Right renal cortex interstitium (tissue), 3 donors: ENCODE measurements at regions not wholly inside any gene's neighbourhood (a gene's known extent, or its start where the extent isn't known, plus 50 kb on each side); places are given as distances from the start of the nearest gene placed in this dataset.
"Not testable (repeated sequence)": the region's sequence is repeated elsewhere in the genome, so short reads cannot be mapped to it uniquely, and the experiment has no call there.

Experiments
- DNase-seq, 3 donors: peaks; one replicate each; pipeline ENCODE4 v3.0.0-alpha.2; 2013; ENCODE audit warnings: low read depth in 3 of 3, low spot score in 2 of 3

- DNase-seq: no peak
Measured at GRCh38 chrX:47776292-47777006, 60.3 kb upstream of the ZNF81 start.

DNA sequence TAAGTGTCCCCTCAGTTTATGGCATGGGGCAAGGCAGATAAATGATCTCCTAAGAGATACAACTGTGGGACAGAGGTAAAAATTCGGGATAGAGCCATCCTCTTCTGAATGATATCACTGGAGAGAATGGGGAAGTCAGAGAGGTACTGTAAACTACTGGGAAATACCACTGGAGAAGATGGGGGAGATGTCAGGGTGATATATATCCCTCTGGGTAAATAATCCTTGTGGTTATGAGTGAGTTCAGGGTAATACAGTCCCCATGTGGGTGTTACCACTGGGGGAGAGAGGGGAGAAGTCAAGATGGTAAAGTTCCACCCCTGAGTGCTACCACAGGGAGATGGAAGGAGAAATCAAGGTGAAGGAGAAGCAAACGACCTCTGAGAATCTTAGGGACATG lies 63.9 kb upstream of the ZNF81 start:
- no peak for DNase-seq

DNA sequence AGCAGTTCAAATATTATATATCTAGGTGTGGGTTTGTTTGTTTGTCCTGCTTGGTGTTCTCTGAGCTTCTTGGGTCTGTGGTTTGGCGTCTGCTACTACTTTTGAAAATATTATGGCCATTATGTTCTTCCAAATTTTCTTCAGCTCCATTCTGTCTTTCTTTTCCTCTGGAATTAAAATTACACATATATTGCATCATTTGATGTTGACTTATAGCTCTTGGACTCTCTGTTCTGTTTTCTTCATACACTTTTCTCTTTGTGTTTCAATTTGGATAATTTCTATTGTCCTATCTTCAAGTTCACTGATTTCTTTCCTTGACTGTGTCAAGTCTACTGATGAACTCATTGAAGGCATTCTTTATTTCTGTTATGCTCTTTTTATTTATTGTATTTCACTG lies 65.2 kb upstream of the ZNF81 start:
- no peak for DNase-seq

DNA sequence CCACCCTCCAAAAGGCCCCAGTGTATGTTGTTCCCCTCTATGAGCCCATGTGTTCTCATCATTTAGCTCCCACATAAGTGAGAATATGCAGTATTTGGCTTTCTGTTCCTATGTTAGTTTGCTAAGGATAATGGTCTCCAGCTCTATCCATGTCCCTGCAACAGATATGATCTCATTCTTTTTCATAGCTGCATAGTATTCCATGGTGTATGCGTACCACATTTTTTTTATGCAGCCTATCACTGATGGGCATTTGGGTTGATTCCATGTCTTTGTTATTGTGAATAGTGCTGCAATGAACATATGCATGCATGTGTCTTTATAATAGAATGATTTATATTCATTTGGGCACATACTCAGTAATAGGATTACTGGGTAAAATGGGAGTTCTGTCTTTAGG lies 73.9 kb upstream of the ZNF81 start:
- DNase-seq: not testable (repeated sequence)

DNA sequence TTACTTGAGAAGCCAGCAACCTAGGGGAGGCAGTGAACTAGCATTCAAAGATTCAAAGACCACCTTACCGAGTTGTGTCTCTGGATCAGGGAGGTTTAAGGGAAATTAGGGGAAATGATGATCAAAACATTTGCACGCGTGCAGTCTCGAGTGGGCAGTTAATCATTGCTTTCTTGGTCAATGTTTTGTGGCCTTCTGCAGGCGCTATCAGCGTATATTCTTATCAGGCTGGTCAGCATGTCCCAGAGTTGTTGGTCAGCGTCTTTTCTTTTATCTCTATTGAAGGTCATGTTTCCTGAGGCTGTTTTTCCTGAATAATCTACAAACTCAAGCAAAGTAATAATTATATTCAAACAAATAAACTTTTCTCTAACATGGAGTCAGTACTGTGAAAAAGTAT lies 84.0 kb upstream of the ZNF81 start:
- DNase-seq: no peak

GRCh38 chrX:47751670-47752069 lies 85.0 kb upstream of the ZNF81 start:
- DNase-seq: no peak

GRCh38 chrX:47749185-47749967 lies 87.3 kb upstream of the ZNF81 start:
- DNase-seq: no peak

DNA sequence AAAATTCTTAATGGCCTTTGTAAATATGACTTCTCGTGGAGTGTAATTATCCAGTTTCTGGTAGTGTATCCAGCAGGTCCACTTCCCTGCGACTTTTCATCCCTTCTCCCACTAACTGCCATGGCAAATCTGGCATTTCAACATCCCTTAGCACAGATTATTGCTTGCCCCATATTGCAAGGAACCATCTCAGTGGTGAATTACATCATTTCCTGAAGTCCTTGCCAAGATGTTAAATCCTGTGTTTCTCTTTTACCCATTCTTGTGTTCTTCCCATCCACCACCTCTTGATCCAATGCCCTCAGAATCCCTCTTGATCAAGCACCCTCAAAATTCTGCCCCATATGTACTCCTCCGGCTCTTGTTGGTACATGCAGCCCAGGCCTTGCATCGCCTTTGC lies 88.1 kb upstream of the ZNF81 start:
- DNase-seq: no peak

DNA sequence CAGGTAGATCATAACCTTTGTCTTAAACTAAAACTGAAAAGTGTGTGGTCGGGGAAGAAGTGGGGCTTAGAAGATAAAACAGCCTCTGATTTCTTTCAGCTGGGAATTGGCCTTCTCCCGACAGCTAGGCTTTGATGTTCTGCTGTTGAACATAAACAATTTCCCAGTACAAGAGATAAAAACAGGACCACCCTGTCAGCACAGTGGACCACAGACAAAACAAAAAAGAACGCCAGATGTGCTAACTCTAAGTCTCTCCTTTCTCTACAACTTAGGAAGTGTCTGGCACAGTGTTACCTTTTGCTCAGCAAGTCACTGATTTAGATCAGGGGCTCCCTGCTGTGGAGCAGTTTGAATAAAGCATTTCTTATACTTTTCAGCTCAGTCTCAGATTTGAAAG lies 87.5 kb upstream of the UXT start:
- peak in 1 of 3 donors; percentile 8 for DNase-seq

GRCh38 chrX:47745416-47745815 lies 86.4 kb upstream of the UXT start:
- DNase-seq: no peak

DNA sequence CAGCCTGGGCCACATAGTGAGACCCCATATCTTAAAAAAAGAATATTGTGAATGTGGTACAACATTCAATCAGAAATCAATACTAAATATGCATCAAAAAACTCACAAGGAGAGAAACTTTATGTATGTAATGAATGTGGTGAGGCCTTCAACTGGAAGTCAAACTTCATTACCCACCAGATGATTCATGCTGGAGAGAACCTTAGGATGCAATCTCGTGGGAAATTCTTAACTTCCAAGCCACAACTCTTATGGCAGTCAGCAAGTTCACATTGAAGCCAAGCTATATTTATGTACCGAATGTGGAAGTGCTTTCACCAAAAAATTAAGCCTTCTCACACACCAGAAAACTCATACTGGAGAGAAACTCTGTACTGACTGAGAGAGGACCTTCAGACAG lies 84.5 kb upstream of the UXT start:
- DNase-seq: no peak

DNA sequence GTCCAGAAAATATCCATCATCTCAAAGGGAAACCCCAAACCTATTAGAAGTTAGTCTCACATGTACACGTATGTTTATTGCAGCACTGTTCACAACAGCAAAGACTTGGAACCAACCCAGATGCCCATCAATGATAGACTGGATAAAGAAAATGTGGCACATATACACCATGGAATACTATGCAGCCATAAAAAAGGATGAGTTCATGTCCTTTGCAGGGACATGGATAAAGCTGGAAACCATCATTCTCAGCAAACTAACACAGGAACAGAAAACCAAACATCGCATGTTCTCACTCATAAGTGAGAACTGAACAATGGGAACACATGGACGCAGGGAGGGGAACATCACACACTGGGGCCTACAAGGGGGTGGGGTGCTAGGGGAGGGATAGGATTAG lies 79.9 kb upstream of the UXT start:
- not testable (repeated sequence) for DNase-seq

- no peak for DNase-seq
Measured at GRCh38 chrX:47723689-47724088, 64.7 kb upstream of the UXT start.

DNA sequence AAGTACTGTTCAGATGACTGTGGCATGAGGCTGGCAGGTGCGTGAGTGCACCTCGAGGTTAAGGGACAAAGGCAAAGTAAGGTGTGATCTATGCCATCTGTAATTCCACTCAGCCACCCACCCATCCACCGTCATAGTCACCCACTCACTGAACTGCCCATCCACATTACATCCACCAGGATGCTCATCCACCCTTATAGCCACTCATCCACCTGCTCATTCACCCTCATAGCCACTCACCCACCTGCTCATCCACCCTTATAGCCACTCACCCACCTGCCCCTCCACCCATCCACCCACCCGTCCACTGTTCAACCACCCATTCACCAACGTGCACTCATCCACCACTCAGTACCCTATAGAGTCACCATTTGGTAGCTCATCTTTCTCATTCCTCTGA lies 64.1 kb upstream of the UXT start:
- DNase-seq: no peak

DNA sequence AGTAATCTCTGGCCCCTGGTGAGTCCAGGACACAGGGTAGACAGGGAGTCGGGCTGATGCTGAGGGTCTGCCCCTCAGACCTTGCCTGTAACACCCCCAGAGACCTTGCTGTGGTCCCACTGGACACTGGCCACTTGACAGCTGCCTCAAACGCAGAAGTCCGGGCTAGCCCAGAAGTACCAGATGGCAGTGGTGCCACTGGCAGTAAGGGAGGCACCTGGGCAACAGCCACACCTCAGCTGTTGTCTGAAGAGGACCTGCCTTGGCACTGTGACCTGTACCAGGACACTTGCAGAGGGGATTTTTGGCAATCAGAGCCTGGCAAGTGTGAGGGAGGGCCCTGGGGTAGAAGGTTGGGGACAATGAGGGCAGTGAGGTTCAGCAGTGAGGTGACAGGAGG lies 63.3 kb upstream of the UXT start:
- no peak for DNase-seq

DNA sequence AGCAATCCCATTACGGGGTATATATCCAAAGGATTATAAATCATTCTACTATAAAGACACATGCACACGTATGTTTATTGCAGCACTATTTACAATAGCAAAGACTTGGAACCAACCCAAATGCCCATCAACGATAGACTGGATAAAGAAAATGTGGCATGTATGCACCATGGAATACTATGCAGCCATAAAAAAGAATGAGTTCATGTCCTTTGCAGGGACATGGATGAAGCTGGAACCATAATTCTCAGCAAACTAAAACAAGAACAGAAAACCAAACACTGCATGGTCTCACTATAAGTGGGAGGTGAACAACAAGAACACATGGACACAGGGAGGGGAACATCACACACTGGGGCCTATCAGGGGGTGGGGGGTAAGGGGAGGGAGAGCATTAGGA lies 56.1 kb upstream of the UXT start:
- DNase-seq: not testable (repeated sequence)

DNA sequence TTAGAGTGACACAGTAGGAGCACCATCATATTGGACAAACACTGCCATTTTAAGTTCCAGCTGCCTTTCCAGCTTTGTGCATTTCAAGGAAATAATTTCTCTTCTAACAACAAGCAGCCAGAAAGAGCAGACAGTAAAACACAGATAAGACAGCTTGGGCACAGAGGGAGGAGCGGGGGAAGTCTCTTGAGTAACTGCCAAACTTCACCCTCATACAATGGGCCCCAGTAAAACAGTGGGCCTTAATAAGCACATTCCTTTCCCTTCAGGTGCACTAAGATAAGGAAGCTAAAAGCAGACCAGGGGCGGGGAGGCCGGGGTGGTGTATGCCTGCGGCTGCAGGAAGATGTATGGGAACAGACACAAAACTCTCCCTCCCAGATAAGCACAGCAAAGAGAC lies 53.7 kb upstream of the UXT start:
- DNase-seq: not testable (repeated sequence)

DNA sequence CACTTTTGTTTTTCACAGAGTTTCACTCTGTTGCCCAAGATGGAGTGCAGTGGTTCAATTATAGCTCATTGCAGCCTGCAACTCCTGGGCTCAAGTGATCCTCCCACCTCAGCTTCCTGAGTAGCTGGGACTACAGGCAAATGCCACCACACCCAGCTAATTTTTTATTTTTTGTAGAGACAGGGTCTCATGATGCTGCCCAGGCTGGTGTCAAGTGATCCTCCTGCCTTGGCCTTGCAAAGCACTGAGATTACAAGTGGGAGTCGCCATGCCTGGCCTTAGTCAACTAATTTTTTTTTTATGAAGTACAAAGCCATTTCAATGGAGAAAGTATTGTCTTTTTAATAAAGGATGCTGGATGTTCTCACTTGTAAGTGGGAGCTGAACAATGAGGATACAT lies 51.3 kb upstream of the UXT start:
- no peak for DNase-seq
